ENCODE measurements at regions not wholly inside any gene's neighbourhood (a gene's known extent, or its start where the extent isn't known, plus 50 kb on each side); places are given as distances from the start of the nearest gene placed in this dataset.

DNA sequence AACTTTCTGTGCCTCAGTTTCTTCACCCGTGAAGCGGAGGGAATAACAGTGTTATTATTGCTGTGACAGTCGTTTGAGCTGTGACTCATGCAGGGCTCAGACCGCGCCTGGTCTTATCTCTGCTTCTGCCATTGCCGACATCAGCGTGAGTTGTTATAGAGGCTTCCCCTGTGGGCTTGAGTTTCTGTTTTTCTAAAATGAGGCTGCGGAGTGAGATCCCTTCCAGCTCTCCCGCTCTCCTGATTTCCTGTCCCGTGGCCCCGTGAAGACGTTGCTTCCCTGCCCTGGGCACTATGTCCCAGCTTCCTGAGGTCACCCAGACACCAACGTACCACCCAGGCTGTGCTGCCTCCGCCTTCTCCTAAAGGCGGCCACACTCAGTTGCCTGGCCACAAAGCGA lies 278.5 kb downstream of the BMP7 start:
- Histone ChIP-seq H3K27me3 (ENCODE audit: insufficient read depth, low read length) (no peaks in the 10 kb centered on the region), H3K9me3 (ENCODE audit: insufficient read depth, low read depth, low read length) (peaks cover 17% of the 10 kb centered on the region; the same call in 1 of the 2 replicates), H3K9ac (ENCODE audit: low read depth, low read length) (no peak overlapping the region), H3K36me3 (ENCODE audit: insufficient read depth, low read length) (no peaks in the 10 kb centered on the region), H3K4me1 (ENCODE audit: insufficient read depth, low read length) (no peaks in the 10 kb centered on the region), H3K27ac (ENCODE audit: low read depth, low read length) (no peak overlapping the region), H3K4me3 (ENCODE audit: low read length) (no peak overlapping the region)
- WGBS: 81% methylated on average over 16 of the region's 16 CpGs

DNA sequence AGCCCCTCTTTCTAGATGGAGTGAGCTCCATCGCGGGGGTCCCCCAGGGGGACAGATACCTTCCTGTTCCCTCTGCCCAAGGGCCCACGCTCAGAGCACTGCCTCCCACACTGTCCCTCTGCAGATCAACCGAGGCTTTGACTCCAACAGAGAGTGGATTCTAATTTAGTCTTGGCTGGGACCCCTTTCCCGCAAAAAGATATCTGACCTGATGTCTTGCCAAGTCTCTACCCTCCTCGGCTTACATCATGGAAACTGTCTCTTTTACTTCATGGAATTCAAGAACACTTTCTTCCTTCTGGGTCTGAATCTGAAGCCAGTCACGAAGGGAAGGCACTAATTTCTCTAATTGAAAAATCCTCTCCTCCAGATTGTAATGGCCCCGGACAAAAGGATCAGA lies 278.0 kb downstream of the BMP7 start:
- Histone ChIP-seq H3K36me3 (ENCODE audit: insufficient read depth, low read length) (no peaks in the 10 kb centered on the region), H3K27me3 (ENCODE audit: insufficient read depth, low read length) (no peaks in the 10 kb centered on the region), H3K9ac (ENCODE audit: low read depth, low read length) (no peak overlapping the region), H3K4me3 (ENCODE audit: low read length) (no peak overlapping the region), H3K27ac (ENCODE audit: low read depth, low read length) (no peak overlapping the region), H3K4me1 (ENCODE audit: insufficient read depth, low read length) (no peaks in the 10 kb centered on the region), H3K9me3 (ENCODE audit: insufficient read depth, low read depth, low read length) (peaks cover 17% of the 10 kb centered on the region; the same call in 1 of the 2 replicates)
- 90% methylated on average over 8 of the region's 8 CpGs for WGBS

DNA sequence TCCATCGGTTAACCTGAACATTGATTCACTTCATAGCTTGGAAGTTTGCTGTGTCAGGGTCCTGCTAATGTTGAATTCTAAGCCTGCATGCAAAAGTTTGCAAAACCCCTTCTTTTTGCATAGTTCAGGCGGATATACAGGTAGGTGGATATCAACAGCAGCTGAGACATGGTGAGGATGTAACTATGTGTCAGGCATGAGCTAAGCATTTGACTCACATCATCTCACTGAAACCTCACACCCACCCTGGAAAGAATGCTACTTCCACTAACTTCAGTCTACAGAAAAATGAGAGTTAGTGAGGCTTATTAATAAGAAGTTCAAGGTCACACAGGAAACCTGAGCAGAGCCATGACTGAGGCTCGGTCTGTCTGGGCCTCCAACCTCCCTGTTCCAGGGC lies 276.9 kb downstream of the BMP7 start:
- no peak overlapping the region for H3K9ac ChIP-seq (ENCODE audit: low read depth, low read length)
- no peak overlapping the region for H3K4me3 ChIP-seq (ENCODE audit: low read length)
- H3K27me3 ChIP-seq (ENCODE audit: insufficient read depth, low read length): no peaks in the 10 kb centered on the region
- H3K27ac ChIP-seq (ENCODE audit: low read depth, low read length): no peak overlapping the region
- no peaks in the 10 kb centered on the region for H3K4me1 ChIP-seq (ENCODE audit: insufficient read depth, low read length)
- no peaks in the 10 kb centered on the region for H3K36me3 ChIP-seq (ENCODE audit: insufficient read depth, low read length)
- 97% methylated on average over 3 of the region's 3 CpGs for WGBS
- peaks cover 16% of the 10 kb centered on the region; the same call in 1 of the 2 replicates for H3K9me3 ChIP-seq (ENCODE audit: insufficient read depth, low read depth, low read length)

DNA sequence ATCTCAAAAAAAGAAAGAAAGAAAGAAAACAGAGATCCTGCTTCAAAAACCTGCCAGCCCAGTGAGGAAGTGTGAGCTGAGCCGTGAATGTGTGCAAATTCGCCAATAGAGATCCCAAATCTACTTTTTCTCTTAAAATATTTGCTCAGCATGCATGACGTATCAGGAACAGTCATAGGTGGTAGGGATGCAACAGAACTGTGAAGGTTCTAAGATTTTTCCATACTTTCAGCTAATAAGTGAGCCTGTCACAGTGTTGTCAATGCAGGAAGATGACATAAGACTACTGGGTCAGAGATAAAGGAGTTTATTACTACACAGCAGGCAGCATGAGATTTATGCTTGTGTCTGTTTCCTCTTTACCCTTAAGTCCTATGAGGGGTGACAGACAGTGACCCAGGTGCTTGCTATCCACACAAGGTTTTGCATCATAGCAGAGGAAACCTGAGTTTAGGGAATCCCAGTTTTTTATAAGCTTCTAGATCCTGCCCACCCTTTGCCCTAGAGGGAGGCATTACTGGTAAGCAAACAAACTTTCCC lies 273.4 kb downstream of the BMP7 start:
- Histone ChIP-seq H3K36me3 (ENCODE audit: insufficient read depth, low read length) (no peaks in the 10 kb centered on the region), H3K9ac (ENCODE audit: low read depth, low read length) (no peak overlapping the region), H3K27ac (ENCODE audit: low read depth, low read length) (no peak overlapping the region), H3K4me1 (ENCODE audit: insufficient read depth, low read length) (no peaks in the 10 kb centered on the region), H3K27me3 (ENCODE audit: insufficient read depth, low read length) (no peaks in the 10 kb centered on the region), H3K9me3 (ENCODE audit: insufficient read depth, low read depth, low read length) (0 out of 2 replicates have a peak, but pooled peaks cover under 1% of the 10 kb centered on the region), H3K4me3 (ENCODE audit: low read length) (no peak overlapping the region)
- 93% methylated on average over 3 of the region's 3 CpGs for WGBS

DNA sequence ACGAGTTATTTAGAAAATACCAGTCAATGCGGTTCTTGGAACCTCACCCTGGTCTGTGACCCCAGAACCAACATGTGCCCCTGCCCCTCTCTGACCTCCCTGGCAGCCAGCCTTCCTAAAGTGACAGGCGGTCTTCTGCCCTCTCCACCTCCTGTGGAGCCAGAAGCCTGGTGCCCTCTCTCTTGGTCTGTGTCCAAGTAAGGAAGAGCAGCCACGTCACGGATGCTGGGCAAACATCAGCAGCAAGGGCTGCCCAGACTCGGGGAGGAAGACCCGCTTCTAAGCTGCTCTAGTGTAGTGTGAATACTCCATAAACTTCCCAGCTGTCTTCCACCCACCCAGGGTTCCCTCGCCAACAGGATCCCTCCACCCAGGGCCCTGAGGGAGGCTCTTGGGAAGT lies 272.4 kb downstream of the BMP7 start:
- H3K36me3 ChIP-seq (ENCODE audit: insufficient read depth, low read length): no peaks in the 10 kb centered on the region
- peaks cover 9% of the 10 kb centered on the region for H3K9me3 ChIP-seq (ENCODE audit: insufficient read depth, low read depth, low read length)
- no peak overlapping the region for H3K27ac ChIP-seq (ENCODE audit: low read depth, low read length)
- WGBS: 83% methylated on average over 6 of the region's 8 CpGs
- H3K9ac ChIP-seq (ENCODE audit: low read depth, low read length): no peak overlapping the region
- H3K4me1 ChIP-seq (ENCODE audit: insufficient read depth, low read length): no peaks in the 10 kb centered on the region
- H3K27me3 ChIP-seq (ENCODE audit: insufficient read depth, low read length): no peaks in the 10 kb centered on the region
- no peak overlapping the region for H3K4me3 ChIP-seq (ENCODE audit: low read length)

DNA sequence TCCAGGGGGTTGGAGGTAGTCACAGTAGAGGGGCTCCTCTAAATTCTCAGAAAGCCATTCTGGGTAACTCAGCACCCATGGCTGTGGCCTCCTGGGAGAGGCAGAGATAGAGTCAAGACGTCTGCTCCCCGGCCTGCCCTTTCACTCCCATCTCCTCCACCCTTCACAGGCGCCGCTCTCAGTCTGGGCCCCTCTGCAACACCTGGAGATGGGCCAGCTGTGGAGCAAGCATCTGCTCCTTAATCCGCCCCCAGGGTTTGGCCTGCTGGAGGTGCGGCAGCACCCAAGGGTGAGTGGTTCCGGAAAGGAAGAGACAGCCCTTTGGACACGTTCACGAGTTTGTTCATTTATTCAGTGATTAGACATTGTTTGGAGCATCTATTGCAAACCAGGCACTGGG lies 271.3 kb downstream of the BMP7 start:
- Histone ChIP-seq H3K9me3 (ENCODE audit: insufficient read depth, low read depth, low read length) (peaks cover 10% of the 10 kb centered on the region), H3K36me3 (ENCODE audit: insufficient read depth, low read length) (no peaks in the 10 kb centered on the region), H3K27me3 (ENCODE audit: insufficient read depth, low read length) (no peaks in the 10 kb centered on the region), H3K4me3 (ENCODE audit: low read length) (no peak overlapping the region), H3K9ac (ENCODE audit: low read depth, low read length) (no peak overlapping the region), H3K4me1 (ENCODE audit: insufficient read depth, low read length) (no peaks in the 10 kb centered on the region), H3K27ac (ENCODE audit: low read depth, low read length) (no peak overlapping the region)
- WGBS: 94% methylated on average over 9 of the region's 9 CpGs

DNA sequence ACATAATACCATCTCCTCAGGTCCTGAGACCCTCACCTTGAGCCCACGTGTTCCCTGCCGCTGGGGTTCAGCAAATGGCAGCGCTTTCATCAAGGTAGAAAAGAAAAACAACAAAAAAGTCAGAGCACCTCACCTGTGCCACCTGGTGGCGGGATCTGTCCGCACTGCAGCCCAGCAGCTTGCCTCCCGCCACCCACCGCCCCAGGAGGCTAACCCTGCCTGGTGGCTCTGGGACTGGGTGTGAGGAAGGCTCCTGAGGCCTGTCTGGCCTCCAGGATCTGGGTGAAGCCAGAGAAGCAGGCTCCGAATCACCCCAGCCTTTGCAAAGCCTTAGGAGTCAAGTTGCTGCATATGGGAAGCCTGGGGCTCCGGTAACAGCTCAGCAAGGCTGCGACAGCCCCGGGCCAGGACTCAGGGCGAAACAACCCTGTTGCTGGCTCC lies 270.8 kb downstream of the BMP7 start:
- H3K27ac ChIP-seq (ENCODE audit: low read depth, low read length): no peak overlapping the region
- H3K9me3 ChIP-seq (ENCODE audit: insufficient read depth, low read depth, low read length): peaks cover 10% of the 10 kb centered on the region
- WGBS: 48% methylated on average over 12 of the region's 12 CpGs
- H3K27me3 ChIP-seq (ENCODE audit: insufficient read depth, low read length): no peaks in the 10 kb centered on the region
- H3K4me3 ChIP-seq (ENCODE audit: low read length): no peak overlapping the region
- no peaks in the 10 kb centered on the region for H3K4me1 ChIP-seq (ENCODE audit: insufficient read depth, low read length)
- H3K9ac ChIP-seq (ENCODE audit: low read depth, low read length): no peak overlapping the region
- H3K36me3 ChIP-seq (ENCODE audit: insufficient read depth, low read length): no peaks in the 10 kb centered on the region

DNA sequence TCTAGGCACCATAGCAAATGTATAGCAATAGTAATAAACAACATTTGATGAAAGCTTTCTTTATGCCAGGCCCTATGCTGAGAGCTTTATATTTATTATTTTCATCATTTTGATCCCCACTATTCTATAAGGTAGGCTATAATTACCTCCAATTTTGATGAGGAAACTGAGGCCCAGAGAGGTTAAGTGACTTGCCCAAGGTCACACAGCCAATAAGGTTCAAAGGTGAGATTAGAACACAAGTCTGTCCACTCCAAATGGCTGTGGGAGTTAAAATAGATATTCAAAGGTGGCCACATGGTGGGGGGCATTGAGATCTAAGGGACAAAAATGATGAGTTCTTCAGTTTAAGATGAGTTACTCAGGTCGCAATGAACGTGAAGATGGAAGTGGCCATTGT lies 269.9 kb downstream of the BMP7 start:
- no peak overlapping the region for H3K4me3 ChIP-seq (ENCODE audit: low read length)
- H3K9me3 ChIP-seq (ENCODE audit: insufficient read depth, low read depth, low read length): peaks cover 10% of the 10 kb centered on the region
- no peaks in the 10 kb centered on the region for H3K27me3 ChIP-seq (ENCODE audit: insufficient read depth, low read length)
- no peak overlapping the region for H3K9ac ChIP-seq (ENCODE audit: low read depth, low read length)
- WGBS: 93% methylated on average over 2 of the region's 2 CpGs
- no peaks in the 10 kb centered on the region for H3K4me1 ChIP-seq (ENCODE audit: insufficient read depth, low read length)
- H3K36me3 ChIP-seq (ENCODE audit: insufficient read depth, low read length): no peaks in the 10 kb centered on the region
- no peak overlapping the region for H3K27ac ChIP-seq (ENCODE audit: low read depth, low read length)

DNA sequence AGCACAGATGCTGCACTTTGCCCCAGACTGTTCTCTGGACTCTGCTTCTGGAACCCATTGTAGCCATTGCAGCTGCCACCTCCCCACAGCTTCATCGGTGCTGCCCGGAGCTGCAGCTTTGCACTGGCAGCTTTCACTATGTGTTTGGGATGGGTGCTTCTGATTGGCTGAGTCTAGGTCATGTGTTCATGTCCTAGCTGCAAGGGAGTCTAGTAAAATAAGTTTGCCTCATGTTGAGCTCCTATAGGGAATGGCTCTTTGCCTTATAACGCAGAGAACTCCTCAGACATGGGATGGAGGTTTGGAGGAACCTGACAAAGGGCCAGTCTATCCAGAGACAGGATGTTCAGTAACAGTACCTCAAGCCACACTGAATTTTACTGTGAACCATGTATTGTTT lies 268.0 kb downstream of the BMP7 start:
- Histone ChIP-seq H3K27me3 (ENCODE audit: insufficient read depth, low read length) (no peaks in the 10 kb centered on the region), H3K27ac (ENCODE audit: low read depth, low read length) (no peak overlapping the region), H3K4me3 (ENCODE audit: low read length) (no peak overlapping the region), H3K36me3 (ENCODE audit: insufficient read depth, low read length) (no peaks in the 10 kb centered on the region), H3K4me1 (ENCODE audit: insufficient read depth, low read length) (0 out of 2 replicates have a peak, but pooled peaks cover 6% of the 10 kb centered on the region), H3K9me3 (ENCODE audit: insufficient read depth, low read depth, low read length) (peaks cover 10% of the 10 kb centered on the region), H3K9ac (ENCODE audit: low read depth, low read length) (no peak overlapping the region)
- 95% methylated on average over 3 of the region's 3 CpGs for WGBS

DNA sequence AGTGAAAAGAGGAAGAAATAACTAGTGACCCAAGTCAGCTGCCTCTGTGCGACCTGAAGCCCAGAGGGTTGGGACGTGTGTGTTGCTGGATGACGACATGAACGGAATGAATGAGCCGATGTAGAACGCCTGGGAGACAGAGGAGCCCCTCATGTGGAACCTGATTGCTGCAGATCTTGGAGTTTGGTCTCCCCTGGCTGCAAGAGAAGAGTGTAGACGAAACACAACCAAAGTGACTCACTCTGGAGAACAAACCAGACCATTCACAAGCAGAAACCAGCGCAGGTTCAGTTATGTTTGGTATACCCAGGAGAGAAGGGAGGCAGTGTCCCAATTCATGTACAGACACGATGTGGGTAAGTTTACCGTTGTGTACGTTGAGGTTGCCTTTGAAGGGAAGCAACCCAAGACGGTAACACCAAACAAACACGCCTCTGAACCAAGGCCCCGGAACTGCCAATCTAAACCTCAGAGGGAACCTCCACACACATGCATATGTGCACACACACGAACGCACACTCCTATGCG lies 265.9 kb downstream of the BMP7 start:
- 0 out of 2 replicates have a peak, but pooled peaks cover 6% of the 10 kb centered on the region for H3K4me1 ChIP-seq (ENCODE audit: insufficient read depth, low read length)
- no peak overlapping the region for H3K27ac ChIP-seq (ENCODE audit: low read depth, low read length)
- H3K4me3 ChIP-seq (ENCODE audit: low read length): no peak overlapping the region
- H3K27me3 ChIP-seq (ENCODE audit: insufficient read depth, low read length): no peaks in the 10 kb centered on the region
- peaks cover 10% of the 10 kb centered on the region for H3K9me3 ChIP-seq (ENCODE audit: insufficient read depth, low read depth, low read length)
- H3K36me3 ChIP-seq (ENCODE audit: insufficient read depth, low read length): no peaks in the 10 kb centered on the region
- 93% methylated on average over 17 of the region's 17 CpGs for WGBS
- no peak overlapping the region for H3K9ac ChIP-seq (ENCODE audit: low read depth, low read length)

DNA sequence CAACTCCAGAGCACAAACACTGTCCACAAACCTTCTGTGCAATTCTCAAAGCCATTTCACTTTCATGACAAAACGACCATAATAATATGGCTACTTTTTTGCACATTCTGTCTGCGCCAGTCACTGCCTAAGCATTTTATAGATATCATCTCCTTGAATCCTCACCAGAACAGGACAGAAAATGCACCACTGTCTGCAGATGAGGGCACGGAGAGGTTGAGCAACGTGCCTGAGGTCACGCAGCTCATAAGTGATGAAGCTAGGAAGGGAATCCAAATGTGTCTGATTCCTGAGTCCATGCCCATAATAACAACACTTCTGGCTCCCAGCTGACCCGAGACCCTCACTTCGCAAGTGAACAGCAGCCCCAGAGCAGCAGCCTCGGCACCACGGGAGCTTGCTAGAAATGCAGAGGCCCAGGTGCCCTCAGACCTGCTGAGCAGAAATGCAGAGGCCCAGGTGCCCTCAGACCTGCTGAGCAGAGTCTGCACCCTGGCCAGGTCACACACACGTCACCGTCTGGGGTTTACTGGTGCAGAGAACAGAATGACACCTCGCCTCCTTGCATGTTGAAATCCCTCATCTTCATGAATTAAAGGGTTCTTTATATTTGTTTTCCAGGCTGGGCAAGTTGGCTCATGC lies 265.2 kb downstream of the BMP7 start:
- Histone ChIP-seq H3K27me3 (ENCODE audit: insufficient read depth, low read length) (no peaks in the 10 kb centered on the region), H3K36me3 (ENCODE audit: insufficient read depth, low read length) (no peaks in the 10 kb centered on the region), H3K9ac (ENCODE audit: low read depth, low read length) (no peak overlapping the region), H3K4me3 (ENCODE audit: low read length) (no peak overlapping the region), H3K9me3 (ENCODE audit: insufficient read depth, low read depth, low read length) (peaks cover 10% of the 10 kb centered on the region), H3K27ac (ENCODE audit: low read depth, low read length) (no peak overlapping the region), H3K4me1 (ENCODE audit: insufficient read depth, low read length) (peaks cover 6% of the 10 kb centered on the region; the same call in 1 of the 2 replicates)
- 92% methylated on average over 12 of the region's 12 CpGs for WGBS
